HCT116 (cell line): ENCODE measurements at regions not wholly inside any gene's neighbourhood (a gene's known extent, or its start where the extent isn't known, plus 50 kb on each side); places are given as distances from the start of the nearest gene placed in this dataset.

Experiments used
- ATAC-seq: fragments of 200-7000 bp; cut with Tn5 transposase; 2 replicates; pipeline ENCODE4 v1.9.1; 2020; ENCODE audit warnings: mild to moderate bottlenecking, moderate library complexity
- BruUV-seq: library from RNA; stranded (reverse); fragments of 400-500 nt; replicated peaks from 2 replicates; lab custom pipeline; 2021; lab: Mats Ljungman, UMichigan
- CTCF ChIA-PET: fragments of 300-600 bp; sonication (Branson Sonifier 250); formaldehyde crosslinking; loops from one replicate; lab custom pipeline; 2021; ENCODE audit warnings: antibody characterized with exemption; lab: Charles Lee
- POLR2A ChIA-PET: fragments of 300-600, 350-600 bp; sonication (Branson Sonifier 250); formaldehyde crosslinking; loops from one replicate; lab custom pipeline; 2021; ENCODE audit warnings: antibody characterized with exemption; lab: Charles Lee
- RAD21 ChIA-PET, 2 experiments: fragments of 300-600 bp; sonication (Branson Sonifier 250); formaldehyde crosslinking; loops; one replicate each; lab custom pipeline; 2023; ENCODE audit warnings: low total read pairs in 2 of 2; ENCODE audit not compliant: uncharacterized antibody in 2 of 2, unreplicated experiment in 2 of 2, low non-redundant PET in 1 of 2; lab: Charles Lee
- DNase-seq: peaks from one replicate; pipeline ENCODE4 v3.0.0-alpha.2; 2010; ENCODE audit warnings: low read depth, low spot score
- H2AFZ ChIP-seq: fragments of 200-600 bp; shearing (Covaris generic), sonication (generic); 2 replicates; pipeline ENCODE4 v1.6.1; 2017; ENCODE audit warnings: low read depth, mixed run types, mixed read lengths, antibody characterized with exemption, low read length; ENCODE audit not compliant: poor library complexity, severe bottlenecking
- H3K27ac ChIP-seq: 2 replicates; pipeline ENCODE4 v1.5.1; 2012; ENCODE audit warnings: low read depth, low read length
- H3K27me3 ChIP-seq: fragments of 200-600 bp; sonication (generic); 2 replicates; pipeline ENCODE4 v1.6.1; 2016; ENCODE audit warnings: mixed run types, low read length, mixed read lengths; ENCODE audit not compliant: insufficient read depth
- H3K36me3 ChIP-seq, 2 experiments: fragments of 200-500 bp in 1 of 2; fragments of 200-600 bp in 1 of 2; sonication (Bioruptor generic) in 1 of 2; sonication (generic) in 1 of 2; 2 replicates each; pipeline versions ENCODE4 v1.5.1 to v1.6.1; 2014 to 2016; ENCODE audit warnings: low read length in 2 of 2, inconsistent platforms in 1 of 2, mixed read lengths in 1 of 2, mixed run types in 1 of 2; ENCODE audit not compliant: insufficient read depth in 2 of 2, control insufficient read depth in 1 of 2
- H3K4me1 ChIP-seq, 2 experiments: fragments of 200-600 bp in 1 of 2; sonication (generic) in 1 of 2; 2 replicates each; pipeline versions ENCODE4 v1.5.1 to v1.6.1; 2012 to 2017; ENCODE audit warnings: low read length in 2 of 2, inconsistent platforms in 1 of 2, mild to moderate bottlenecking in 1 of 2, mixed read lengths in 1 of 2, mixed run types in 1 of 2, moderate library complexity in 1 of 2; ENCODE audit not compliant: insufficient read depth in 2 of 2, control insufficient read depth in 1 of 2
- H3K4me2 ChIP-seq: fragments of 200-600 bp; sonication (generic); 2 replicates; pipeline ENCODE4 v1.6.1; 2017; ENCODE audit warnings: mixed run types, low read length, mixed read lengths
- H3K4me3 ChIP-seq, 2 experiments: fragments of 200-600 bp in 1 of 2; sonication (generic) in 1 of 2; replicated peaks in 1 of 2; 2 replicates each; pipeline ENCODE4 v1.5.1; 2011 to 2016; ENCODE audit warnings: low read length in 2 of 2, control low read depth in 1 of 2, low read depth in 1 of 2, mild to moderate bottlenecking in 1 of 2, mixed read lengths in 1 of 2, mixed run types in 1 of 2
- H3K79me2 ChIP-seq: fragments of 200-600 bp; sonication (generic); 2 replicates; pipeline ENCODE4 v1.6.1; 2017; ENCODE audit warnings: mild to moderate bottlenecking, mixed run types, low read length, moderate library complexity, mixed read lengths; ENCODE audit not compliant: insufficient read depth
- H3K9ac ChIP-seq: fragments of 200-600 bp; sonication (generic); 2 replicates; pipeline ENCODE4 v1.6.1; 2016; ENCODE audit warnings: low read length, mixed read lengths
- H3K9me2 ChIP-seq: fragments of 200-600 bp; sonication (generic), shearing (Covaris generic); 2 replicates; pipeline ENCODE4 v1.6.1; 2017; ENCODE audit warnings: mixed run types, mild to moderate bottlenecking, moderate library complexity; ENCODE audit not compliant: insufficient read depth
- H3K9me3 ChIP-seq, 2 experiments: fragments of 200-500 bp in 1 of 2; fragments of 200-600 bp in 1 of 2; sonication (Bioruptor generic) in 1 of 2; sonication (generic) in 1 of 2; 2 replicates each; pipeline ENCODE4 v1.6.1; 2014 to 2017; ENCODE audit warnings: low read length in 2 of 2, mixed read lengths in 2 of 2, inconsistent platforms in 1 of 2, low read depth in 1 of 2, mild to moderate bottlenecking in 1 of 2, mixed run types in 1 of 2, moderate library complexity in 1 of 2; ENCODE audit not compliant: control insufficient read depth in 1 of 2, insufficient read depth in 1 of 2
- H4K20me1 ChIP-seq: fragments of 200-600 bp; sonication (generic), shearing (Covaris generic); 2 replicates; pipeline ENCODE4 v1.6.1; 2017; ENCODE audit warnings: mixed run types, mild to moderate bottlenecking, moderate library complexity; ENCODE audit not compliant: insufficient read depth
- EGR1 ChIP-seq: IDR thresholded peaks from 2 replicates; pipeline ENCODE4 v1.6.1; 2012; ENCODE audit warnings: low read depth
- RAD21 ChIP-seq: IDR thresholded peaks from 2 replicates; pipeline ENCODE4 v1.6.1; 2012; ENCODE audit warnings: low read depth, mild to moderate bottlenecking
- SP1 ChIP-seq: IDR thresholded peaks from 2 replicates; pipeline ENCODE4 v1.6.1; 2012; ENCODE audit warnings: low read depth
- YY1 ChIP-seq: IDR thresholded peaks from 2 replicates; pipeline ENCODE4 v1.6.1; 2011; ENCODE audit warnings: low read length, low read depth, moderate library complexity, mild to moderate bottlenecking; ENCODE audit not compliant: insufficient replicate concordance; ENCODE audit errors: extremely low read depth
- intact Hi-C: fragments of 100-400 bp; cut with micrococcal nuclease; formaldehyde crosslinking; loops from 2 replicates; pipeline ENCODE4 v1.10.0; 2022
- TF ChIP-seq, protein P1 (sequence below): IDR thresholded peaks from 2 replicates; pipeline ENCODE4 v1.6.1; 2012
- TF ChIP-seq, protein P2 (sequence below), 3 experiments: fragments of 200-600 bp in 1 of 3; sonication (generic) in 1 of 3; IDR thresholded peaks in 2 of 3; conservative IDR thresholded peaks in 1 of 3; 2 replicates each; pipeline ENCODE4 v1.5.1; 2012 to 2017; ENCODE audit warnings: low read depth in 2 of 3, low read length in 2 of 3, antibody characterized with exemption in 1 of 3, borderline replicate concordance in 1 of 3, control low read depth in 1 of 3, mild to moderate bottlenecking in 1 of 3, mixed read lengths in 1 of 3, mixed run types in 1 of 3, moderate library complexity in 1 of 3; ENCODE audit not compliant: insufficient read depth in 1 of 3
- TF ChIP-seq, protein P3 (sequence below): IDR thresholded peaks from 2 replicates; pipeline ENCODE4 v1.6.1; 2011; ENCODE audit warnings: mild to moderate bottlenecking, low read length, moderate library complexity; ENCODE audit not compliant: insufficient replicate concordance; ENCODE audit errors: extremely low read depth

DNA sequence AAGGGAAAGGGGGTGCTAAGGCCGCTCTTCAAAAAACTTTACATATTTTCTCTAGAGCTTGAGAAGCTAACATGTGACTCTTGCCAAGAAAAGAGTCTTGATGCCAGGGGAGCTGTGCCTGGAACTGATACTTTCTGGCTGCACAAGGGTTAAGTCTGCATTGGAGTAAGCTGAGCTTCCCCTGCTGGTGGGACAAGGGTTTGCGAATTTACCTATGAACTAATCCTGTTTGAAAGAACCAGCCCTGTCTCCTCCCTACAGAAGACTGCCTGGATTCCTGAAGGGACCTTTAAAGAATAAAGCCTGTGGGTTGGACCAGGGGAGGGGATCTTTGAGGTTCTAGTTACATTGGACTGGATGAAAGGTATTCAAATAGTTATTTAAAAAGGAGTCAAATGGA, 58.3 kb upstream of the EPHA3 start:
- H4K20me1 ChIP-seq, result no peaks in the 10 kb centered on the region
- no peak overlapping the region for H3K9ac ChIP-seq
- TF ChIP-seq, protein P1, sequence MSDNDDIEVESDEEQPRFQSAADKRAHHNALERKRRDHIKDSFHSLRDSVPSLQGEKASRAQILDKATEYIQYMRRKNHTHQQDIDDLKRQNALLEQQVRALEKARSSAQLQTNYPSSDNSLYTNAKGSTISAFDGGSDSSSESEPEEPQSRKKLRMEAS, result no peak
- TF ChIP-seq, protein P2, sequence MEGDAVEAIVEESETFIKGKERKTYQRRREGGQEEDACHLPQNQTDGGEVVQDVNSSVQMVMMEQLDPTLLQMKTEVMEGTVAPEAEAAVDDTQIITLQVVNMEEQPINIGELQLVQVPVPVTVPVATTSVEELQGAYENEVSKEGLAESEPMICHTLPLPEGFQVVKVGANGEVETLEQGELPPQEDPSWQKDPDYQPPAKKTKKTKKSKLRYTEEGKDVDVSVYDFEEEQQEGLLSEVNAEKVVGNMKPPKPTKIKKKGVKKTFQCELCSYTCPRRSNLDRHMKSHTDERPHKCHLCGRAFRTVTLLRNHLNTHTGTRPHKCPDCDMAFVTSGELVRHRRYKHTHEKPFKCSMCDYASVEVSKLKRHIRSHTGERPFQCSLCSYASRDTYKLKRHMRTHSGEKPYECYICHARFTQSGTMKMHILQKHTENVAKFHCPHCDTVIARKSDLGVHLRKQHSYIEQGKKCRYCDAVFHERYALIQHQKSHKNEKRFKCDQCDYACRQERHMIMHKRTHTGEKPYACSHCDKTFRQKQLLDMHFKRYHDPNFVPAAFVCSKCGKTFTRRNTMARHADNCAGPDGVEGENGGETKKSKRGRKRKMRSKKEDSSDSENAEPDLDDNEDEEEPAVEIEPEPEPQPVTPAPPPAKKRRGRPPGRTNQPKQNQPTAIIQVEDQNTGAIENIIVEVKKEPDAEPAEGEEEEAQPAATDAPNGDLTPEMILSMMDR (IDR thresholded peaks at IDR 0.05 in 2 of 3, conservative IDR thresholded peaks at IDR 0.05 in 1 of 3; ENCODE audit: borderline replicate concordance in 1 of 3, insufficient read depth in 1 of 3, low read depth in 2 of 3, low read length in 2 of 3), result no peak
- TF ChIP-seq SP1 (no peak), EGR1 (no peak), YY1 (no peak), RAD21 (no peak)
- TF ChIP-seq, protein P3, sequence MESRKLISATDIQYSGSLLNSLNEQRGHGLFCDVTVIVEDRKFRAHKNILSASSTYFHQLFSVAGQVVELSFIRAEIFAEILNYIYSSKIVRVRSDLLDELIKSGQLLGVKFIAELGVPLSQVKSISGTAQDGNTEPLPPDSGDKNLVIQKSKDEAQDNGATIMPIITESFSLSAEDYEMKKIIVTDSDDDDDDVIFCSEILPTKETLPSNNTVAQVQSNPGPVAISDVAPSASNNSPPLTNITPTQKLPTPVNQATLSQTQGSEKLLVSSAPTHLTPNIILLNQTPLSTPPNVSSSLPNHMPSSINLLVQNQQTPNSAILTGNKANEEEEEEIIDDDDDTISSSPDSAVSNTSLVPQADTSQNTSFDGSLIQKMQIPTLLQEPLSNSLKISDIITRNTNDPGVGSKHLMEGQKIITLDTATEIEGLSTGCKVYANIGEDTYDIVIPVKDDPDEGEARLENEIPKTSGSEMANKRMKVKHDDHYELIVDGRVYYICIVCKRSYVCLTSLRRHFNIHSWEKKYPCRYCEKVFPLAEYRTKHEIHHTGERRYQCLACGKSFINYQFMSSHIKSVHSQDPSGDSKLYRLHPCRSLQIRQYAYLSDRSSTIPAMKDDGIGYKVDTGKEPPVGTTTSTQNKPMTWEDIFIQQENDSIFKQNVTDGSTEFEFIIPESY, result no peak
- ChIA-PET CTCF (no interaction called here), POLR2A (no interaction called here), RAD21 (no interaction called here)
- H3K9me3 ChIP-seq, result peaks cover 0 to 35% of the 10 kb centered on the region in 2 experiments; a peak in 2 of 4 replicates
- no peak overlapping the region for H2AFZ ChIP-seq
- ATAC-seq, result no peak
- no peak overlapping the region for H3K27ac ChIP-seq
- no peaks in the 10 kb centered on the region for H3K9me2 ChIP-seq
- no peak for DNase-seq
- no peaks in the 10 kb centered on the region for H3K79me2 ChIP-seq
- H3K36me3 ChIP-seq, result no peaks in the 10 kb centered on the region
- intact Hi-C loops, result no loop called here
- no peaks in the 10 kb centered on the region for H3K4me1 ChIP-seq
- no peak overlapping the region for H3K4me3 ChIP-seq
- no peak overlapping the region for H3K4me2 ChIP-seq
- BruUV-seq, result no TSS peak
- no peaks in the 10 kb centered on the region for H3K27me3 ChIP-seq
